ENCODE measurements at regions not wholly inside any gene's neighbourhood (a gene's known extent, or its start where the extent isn't known, plus 50 kb on each side); places are given as distances from the start of the nearest gene placed in this dataset.

DNA sequence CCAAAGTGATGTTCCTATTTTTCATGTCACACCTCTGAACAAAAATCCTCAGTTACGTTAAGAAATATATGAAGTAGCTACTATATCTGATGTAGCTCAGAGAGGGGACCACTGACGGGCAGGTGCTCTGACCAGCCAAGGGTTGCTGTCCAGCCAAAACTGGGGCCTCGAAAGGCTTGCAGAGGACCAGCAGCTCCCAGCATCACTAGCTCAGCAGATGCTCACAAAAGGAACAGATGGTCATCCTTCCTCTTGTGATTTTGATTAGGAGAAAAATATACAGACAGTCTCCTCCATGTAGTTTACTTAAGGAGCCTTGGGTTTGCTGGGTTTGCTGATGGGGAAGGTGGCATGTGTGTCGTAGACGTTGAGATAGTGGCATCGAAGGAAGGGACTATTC lies 374.6 kb upstream of the B3GAT1 start:
- H3K36me3 Mint-ChIP-seq (ENCODE audit: low read depth), result no peaks in the 10 kb centered on the region
- H3K27me3 Mint-ChIP-seq (ENCODE audit: low read depth), result peaks cover 61% of the 10 kb centered on the region
- H3K4me1 Mint-ChIP-seq, result peaks cover 12% of the 10 kb centered on the region
- no peak overlapping the region for H3K27ac Mint-ChIP-seq
- TF ChIP-seq, protein P1, sequence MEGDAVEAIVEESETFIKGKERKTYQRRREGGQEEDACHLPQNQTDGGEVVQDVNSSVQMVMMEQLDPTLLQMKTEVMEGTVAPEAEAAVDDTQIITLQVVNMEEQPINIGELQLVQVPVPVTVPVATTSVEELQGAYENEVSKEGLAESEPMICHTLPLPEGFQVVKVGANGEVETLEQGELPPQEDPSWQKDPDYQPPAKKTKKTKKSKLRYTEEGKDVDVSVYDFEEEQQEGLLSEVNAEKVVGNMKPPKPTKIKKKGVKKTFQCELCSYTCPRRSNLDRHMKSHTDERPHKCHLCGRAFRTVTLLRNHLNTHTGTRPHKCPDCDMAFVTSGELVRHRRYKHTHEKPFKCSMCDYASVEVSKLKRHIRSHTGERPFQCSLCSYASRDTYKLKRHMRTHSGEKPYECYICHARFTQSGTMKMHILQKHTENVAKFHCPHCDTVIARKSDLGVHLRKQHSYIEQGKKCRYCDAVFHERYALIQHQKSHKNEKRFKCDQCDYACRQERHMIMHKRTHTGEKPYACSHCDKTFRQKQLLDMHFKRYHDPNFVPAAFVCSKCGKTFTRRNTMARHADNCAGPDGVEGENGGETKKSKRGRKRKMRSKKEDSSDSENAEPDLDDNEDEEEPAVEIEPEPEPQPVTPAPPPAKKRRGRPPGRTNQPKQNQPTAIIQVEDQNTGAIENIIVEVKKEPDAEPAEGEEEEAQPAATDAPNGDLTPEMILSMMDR (IDR thresholded peaks at IDR 0.05; ENCODE audit: unreplicated experiment in 3 of 3), result no peak
- no peaks in the 10 kb centered on the region for H3K9me3 Mint-ChIP-seq
- H3K4me3 Mint-ChIP-seq, result no peak overlapping the region

DNA sequence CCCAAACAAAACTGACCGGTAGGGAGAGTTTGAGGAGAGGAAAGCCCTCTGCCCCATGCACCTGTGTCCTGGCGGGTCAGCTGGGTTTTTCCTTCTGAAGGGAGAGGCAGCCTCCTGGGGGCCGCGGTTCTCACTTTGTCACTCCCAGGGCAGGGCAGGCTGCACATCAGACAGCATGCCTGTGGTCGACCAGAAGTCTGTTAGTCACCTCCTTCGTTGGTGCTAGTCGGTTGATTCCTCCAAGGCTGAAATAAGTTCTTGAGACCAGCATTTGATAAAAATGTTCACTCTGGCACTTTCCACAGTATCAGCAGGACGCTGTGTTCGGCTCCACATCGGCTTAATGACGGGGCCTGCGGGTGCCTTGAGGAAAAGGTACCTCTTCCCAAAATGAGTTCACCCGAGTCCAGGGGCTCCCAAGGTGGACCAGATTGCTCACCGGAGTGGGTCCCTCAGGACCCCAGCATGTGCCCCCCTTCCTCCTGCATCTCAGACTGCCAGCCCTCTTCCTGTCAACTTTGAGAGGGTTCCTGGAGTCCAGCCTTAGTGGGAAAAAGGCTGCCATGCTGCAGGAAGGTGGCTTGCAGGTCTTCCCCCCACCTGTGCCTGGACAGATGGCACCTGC lies 373.7 kb upstream of the B3GAT1 start:
- H3K27ac Mint-ChIP-seq, result no peak overlapping the region
- TF ChIP-seq, protein P1 (IDR thresholded peaks at IDR 0.05; ENCODE audit: unreplicated experiment in 3 of 3), result no peak
- H3K4me3 Mint-ChIP-seq, result no peak overlapping the region
- H3K36me3 Mint-ChIP-seq (ENCODE audit: low read depth), result no peaks in the 10 kb centered on the region
- H3K9me3 Mint-ChIP-seq, result no peaks in the 10 kb centered on the region
- peaks cover 59% of the 10 kb centered on the region for H3K27me3 Mint-ChIP-seq (ENCODE audit: low read depth)
- peaks cover 10% of the 10 kb centered on the region for H3K4me1 Mint-ChIP-seq

DNA sequence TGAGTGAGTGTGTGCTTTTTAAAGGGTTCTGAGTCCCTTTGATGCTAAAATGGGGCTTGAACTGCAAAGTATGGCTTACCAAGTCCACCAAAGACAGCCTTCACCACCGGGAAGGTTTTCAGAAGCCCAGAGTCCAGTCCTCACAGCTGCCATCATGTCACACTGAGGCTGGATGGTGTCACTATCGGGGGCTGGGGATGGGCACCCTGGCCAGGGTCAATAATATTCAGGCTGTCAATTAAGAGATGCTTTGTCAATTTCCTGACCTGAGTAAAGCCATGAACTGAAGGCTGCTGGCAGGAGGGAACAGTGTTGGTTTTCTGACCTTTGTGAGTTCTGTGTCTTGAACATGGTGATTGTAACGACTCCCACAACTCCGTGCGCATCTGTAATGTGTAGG lies 373.0 kb upstream of the B3GAT1 start:
- H3K36me3 Mint-ChIP-seq (ENCODE audit: low read depth), result no peaks in the 10 kb centered on the region
- TF ChIP-seq, protein P1 (IDR thresholded peaks at IDR 0.05; ENCODE audit: unreplicated experiment in 3 of 3), result no peak
- peaks cover 13% of the 10 kb centered on the region for H3K4me1 Mint-ChIP-seq
- peaks cover 58% of the 10 kb centered on the region for H3K27me3 Mint-ChIP-seq (ENCODE audit: low read depth)
- no peak overlapping the region for H3K4me3 Mint-ChIP-seq
- H3K27ac Mint-ChIP-seq, result no peak overlapping the region
- H3K9me3 Mint-ChIP-seq, result no peaks in the 10 kb centered on the region

DNA sequence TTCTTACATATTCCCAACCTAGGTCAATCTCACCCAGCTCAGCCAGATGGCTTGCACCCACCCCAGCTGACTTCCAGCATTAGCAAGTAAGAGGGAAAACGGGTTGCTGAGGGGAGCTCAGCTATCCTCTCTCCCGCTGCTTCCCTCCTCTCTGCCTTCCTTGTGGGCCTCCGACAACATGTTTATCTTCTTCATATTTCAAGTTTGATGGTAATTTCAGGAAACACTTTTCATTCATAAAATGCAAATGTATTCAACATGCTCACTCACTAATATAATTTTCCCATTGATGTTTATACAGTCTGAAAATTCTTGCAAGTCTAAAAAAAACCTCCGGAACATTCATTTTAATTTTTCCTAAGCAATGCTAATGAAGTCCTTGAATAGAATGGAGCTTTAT lies 372.5 kb upstream of the B3GAT1 start:
- TF ChIP-seq, protein P1 (IDR thresholded peaks at IDR 0.05; ENCODE audit: unreplicated experiment in 3 of 3), result no peak
- Mint-ChIP-seq H3K27ac (no peak overlapping the region), H3K36me3 (ENCODE audit: low read depth) (no peaks in the 10 kb centered on the region), H3K9me3 (no peaks in the 10 kb centered on the region), H3K4me1 (peaks cover 9% of the 10 kb centered on the region), H3K4me3 (no peak overlapping the region), H3K27me3 (ENCODE audit: low read depth) (peaks cover 53% of the 10 kb centered on the region)

DNA sequence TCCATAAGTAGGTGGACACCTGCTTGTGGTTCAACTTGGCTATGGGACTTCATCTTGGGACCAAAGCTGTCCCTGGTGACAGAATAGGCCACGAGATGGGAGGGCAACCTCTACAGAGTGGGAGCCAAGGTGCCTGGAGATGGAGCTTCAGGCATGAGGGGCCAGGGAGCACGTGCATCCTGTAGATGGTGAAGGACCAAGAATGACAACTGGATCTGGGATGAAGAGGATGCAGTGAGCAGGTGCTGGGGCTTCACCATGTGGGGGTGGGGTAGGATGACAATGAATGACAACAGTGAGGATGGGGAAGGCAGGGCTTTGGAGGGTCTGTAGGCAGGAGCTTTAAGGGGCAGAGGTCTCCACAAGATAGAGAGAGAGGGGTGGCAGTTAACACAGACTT lies 372.0 kb upstream of the B3GAT1 start:
- H3K36me3 Mint-ChIP-seq (ENCODE audit: low read depth), result no peaks in the 10 kb centered on the region
- peaks cover 53% of the 10 kb centered on the region for H3K27me3 Mint-ChIP-seq (ENCODE audit: low read depth)
- no peak overlapping the region for H3K4me3 Mint-ChIP-seq
- H3K4me1 Mint-ChIP-seq, result peaks cover 9% of the 10 kb centered on the region
- H3K9me3 Mint-ChIP-seq, result no peaks in the 10 kb centered on the region
- TF ChIP-seq, protein P1 (IDR thresholded peaks at IDR 0.05; ENCODE audit: unreplicated experiment in 3 of 3), result no peak
- H3K27ac Mint-ChIP-seq, result no peak overlapping the region

DNA sequence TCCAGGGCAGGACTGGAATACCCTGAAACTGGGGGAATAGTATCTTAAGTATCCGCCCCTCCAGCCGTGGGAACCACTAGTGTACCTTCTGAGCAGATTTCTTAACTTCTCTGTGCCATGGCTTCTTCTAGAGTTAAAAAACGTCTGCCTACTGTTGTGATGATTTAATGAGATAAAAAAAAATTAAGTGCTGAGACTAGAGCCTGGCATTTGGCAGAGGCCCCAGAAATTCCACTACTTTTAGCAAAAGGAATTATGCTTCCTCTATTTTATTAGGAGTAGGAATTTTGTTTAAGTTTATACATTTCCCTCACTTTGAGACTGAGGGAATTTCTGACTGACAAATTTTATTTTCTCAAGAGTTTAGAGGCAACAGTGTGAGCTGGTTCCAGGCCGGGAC lies 371.2 kb upstream of the B3GAT1 start:
- peaks cover 49% of the 10 kb centered on the region for H3K27me3 Mint-ChIP-seq (ENCODE audit: low read depth)
- TF ChIP-seq, protein P1 (IDR thresholded peaks at IDR 0.05; ENCODE audit: unreplicated experiment in 3 of 3), result no peak
- H3K27ac Mint-ChIP-seq, result no peak overlapping the region
- H3K9me3 Mint-ChIP-seq, result no peaks in the 10 kb centered on the region
- H3K4me1 Mint-ChIP-seq, result peaks cover 9% of the 10 kb centered on the region
- H3K4me3 Mint-ChIP-seq, result no peak overlapping the region
- H3K36me3 Mint-ChIP-seq (ENCODE audit: low read depth), result no peaks in the 10 kb centered on the region

Measured in nephron (organoid).